HG02610 (cell line): ENCODE measurements at regions not wholly inside any gene's neighbourhood (a gene's known extent, or its start where the extent isn't known, plus 50 kb on each side); places are given as distances from the start of the nearest gene placed in this dataset.

Source experiments
- ATAC-seq: cut with Tn5 transposase; IDR thresholded peaks from one replicate; pipeline ENCODE4 v1.9.1; 2021; ENCODE audit warnings: mild to moderate bottlenecking, moderate library complexity; ENCODE audit not compliant: unreplicated experiment

- no peak for ATAC-seq
These were observed 96.5 kb downstream of the ZFP36L2 start for GRCh38 chr2:43129676-43130547.

- ATAC-seq: no peak
These were observed 97.8 kb downstream of the ZFP36L2 start for GRCh38 chr2:43128559-43128955.

GRCh38 chr2:43127941-43128558 is 98.4 kb downstream of the ZFP36L2 start:
- ATAC-seq: no peak

DNA sequence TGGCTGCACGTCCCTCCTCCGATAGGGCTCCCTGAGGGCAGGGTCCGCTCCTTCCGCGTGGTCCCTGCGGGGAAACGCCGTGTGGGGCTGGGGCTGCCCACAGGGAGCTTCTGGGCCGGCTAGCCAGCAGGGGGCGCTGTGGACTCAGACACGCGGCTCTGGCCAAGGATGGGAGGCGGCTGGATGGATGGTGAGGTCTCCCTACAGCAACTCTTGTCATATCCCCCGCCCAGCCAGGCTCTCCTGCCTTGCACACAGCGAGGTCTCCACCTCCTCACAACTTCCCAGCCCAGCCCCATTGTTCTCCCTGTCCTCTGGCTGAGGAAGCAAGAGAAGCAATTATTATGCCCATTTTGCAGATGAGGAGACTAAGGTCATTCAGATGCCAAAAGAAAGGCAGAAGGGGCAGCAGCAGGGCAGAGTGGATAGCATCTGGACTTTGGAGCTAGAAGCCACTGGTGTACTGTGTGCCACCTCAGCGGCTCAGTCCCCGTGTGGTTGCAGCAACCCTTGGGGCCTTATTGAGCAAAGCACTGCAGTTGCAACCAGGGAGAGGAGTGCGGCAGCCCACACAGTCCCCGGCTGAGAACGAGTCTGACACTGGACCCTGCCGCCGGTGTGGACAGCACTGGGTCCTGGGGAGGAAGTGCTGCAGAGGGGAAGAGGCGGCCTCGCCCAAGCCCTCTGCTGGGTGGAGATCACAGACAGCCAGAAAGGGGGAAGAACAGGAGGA is 99.0 kb downstream of the ZFP36L2 start:
- ATAC-seq: no peak

DNA sequence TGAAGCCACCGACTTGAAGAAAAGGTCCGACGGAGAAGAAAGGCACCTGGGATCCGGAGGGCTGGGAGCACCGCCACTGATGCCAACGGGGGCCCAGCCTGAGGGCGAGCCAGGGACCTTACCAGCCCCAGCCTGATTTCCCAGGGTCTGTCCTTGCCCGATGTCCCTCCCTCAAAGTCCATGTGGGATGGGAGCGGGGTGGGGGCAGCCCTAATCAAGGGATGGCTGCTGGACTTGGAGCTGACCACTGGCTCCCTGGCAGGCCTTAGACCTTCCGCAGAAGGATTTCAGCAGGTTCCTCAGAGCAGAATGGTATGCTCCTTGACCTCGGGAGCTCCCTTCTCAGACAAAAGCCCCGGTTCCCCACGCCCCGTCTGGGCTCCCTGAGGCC is 99.6 kb downstream of the ZFP36L2 start:
- no peak for ATAC-seq

DNA sequence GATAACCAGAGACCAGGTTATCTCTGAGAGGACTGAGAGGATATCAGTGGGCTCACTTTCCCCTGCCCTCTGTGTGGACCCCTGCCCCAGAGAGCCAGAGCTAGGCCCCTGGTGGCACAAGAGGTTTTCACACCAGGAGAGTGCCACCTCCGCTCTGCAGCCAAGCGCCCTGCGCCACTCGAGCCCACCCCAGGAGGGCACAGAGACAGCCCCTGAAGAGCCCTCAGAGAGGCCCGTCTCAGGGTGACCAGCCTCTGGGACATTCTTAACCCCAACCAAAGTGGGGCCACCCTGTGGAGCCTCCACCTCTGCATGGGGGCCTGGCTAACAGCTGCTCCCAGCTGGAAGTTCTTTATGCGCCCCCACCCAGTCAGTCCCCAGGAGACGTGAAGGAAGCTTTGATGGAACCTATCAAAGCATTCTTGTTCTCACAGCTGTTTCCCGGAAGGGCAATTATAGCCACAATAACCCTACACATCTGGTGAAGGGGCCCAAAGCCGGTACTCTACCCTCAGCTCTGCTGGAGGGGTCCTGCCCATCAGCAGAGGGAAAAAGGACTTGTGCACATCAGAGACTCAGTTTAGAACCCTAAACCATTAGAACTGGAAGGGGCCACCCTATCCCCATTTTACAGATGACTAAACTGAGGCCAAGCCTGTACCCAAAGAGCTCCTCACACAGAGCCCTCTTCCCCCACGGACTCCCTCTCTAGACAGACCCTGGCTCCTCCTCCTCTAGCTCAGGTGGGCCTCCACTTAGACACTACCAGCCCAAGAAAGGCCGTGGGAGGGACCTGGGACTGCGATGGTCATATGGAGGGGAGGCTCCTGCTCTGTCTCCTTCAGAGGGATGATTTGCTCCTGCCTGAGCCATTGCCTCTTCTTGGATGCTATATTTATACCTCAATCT is 101.1 kb downstream of the ZFP36L2 start:
- ATAC-seq: no peak

- no peak for ATAC-seq
These were observed 101.7 kb downstream of the ZFP36L2 start for GRCh38 chr2:43124687-43125057.

GRCh38 chr2:43123981-43124686 is 102.3 kb downstream of the ZFP36L2 start:
- no peak for ATAC-seq

DNA sequence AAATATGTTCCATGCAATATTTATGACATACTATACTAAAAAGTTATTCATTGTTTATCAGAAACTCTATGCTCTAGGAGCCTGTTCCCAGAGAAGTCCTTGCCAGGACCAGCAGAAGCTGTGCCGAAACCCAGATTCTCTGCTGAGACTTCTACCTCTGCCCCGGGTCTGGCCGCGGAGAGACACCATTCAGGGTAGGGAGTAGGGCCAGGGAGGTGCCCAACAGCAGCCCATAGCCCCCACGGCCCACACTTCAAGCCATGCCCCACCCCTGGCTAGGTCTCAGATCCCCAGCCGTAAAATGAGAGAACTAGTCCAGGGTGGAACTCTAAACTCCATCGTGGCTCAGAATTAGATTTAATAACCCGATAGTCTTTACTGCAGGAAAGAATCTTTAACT is 102.9 kb downstream of the ZFP36L2 start:
- ATAC-seq: no peak

DNA sequence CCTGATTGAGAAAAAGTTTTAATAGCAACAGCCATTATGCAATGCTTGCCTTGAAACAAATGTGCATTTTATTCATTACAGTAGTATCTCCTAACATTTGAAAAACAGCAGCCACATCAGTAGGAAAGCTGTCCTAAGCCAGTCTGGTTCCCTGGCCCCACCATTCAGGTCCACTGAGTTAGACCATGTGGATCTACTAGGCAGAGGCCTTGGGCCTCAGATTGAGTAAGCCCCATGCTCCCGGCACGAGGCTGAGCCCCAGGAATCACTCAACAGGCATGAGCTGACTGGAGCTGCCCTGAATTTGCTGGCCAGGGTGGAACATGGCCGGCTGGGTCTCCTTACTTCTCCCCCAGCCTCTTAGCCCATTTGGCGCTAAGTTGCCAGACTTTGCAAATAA is 103.4 kb downstream of the ZFP36L2 start:
- ATAC-seq: no peak

- no peak for ATAC-seq
These were observed 104.7 kb downstream of the ZFP36L2 start for GRCh38 chr2:43121580-43122314.

DNA sequence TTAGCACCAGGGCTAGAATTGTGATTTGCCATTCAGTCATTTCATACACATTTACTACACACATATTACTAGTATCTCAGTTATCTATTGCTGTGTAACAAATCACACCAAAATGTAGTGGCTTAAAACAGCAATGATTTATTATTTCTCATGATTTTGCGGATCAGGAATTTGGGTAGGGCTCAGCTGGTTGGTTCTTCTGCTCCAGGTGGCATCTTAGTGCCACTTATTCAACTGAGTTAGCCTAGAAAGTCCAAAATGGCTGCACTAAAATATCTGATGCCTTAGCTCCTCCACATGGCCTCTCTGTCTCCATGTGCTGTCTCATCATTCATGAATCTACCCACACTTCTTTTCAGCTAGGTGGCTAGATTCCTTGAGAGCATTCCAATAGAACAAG is 107.1 kb downstream of the ZFP36L2 start:
- ATAC-seq: no peak

GRCh38 chr2:43117521-43118143 is 108.8 kb downstream of the ZFP36L2 start:
- ATAC-seq: no peak

DNA sequence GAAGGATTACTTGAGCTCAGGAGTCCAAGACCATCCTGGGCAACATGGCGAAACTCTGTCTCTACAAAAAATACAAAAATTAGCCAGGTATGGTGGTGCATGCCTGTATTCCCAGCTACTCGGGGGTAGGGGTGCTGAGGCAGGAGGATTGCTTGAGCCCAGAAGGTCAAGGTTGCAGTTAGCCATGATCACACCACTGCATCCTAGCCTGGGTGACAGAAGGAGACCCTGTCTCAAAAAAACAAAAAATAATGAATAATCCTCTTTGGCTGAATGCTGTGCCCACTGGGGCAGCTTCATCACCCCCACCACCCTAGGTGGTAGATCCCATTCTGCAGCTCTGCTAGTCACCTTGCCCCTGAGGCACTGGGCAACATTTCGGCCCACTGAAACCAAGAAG is 109.4 kb downstream of the ZFP36L2 start:
- ATAC-seq: no peak

DNA sequence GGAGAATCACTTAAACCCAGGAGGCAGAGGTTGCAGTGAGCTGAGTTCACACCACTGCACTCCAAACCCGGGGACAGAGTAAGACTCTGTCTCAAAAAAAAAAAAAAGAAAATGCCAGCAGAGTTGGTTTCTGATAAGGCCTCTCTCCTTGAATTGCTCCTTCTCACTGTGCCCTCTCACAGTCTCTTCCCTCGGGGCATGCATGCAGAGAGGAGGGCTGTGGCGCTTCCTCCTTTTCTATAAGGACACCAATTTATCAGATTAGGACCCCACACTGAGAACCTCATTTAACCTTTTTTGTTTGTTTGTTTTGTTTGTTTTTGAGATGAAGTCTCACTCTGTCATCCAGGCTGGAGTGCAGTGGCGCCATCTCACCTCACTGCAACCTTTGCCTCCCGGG is 110.5 kb downstream of the ZFP36L2 start:
- ATAC-seq: no peak

GRCh38 chr2:43114210-43114609 is 112.2 kb downstream of the ZFP36L2 start:
- no peak for ATAC-seq

DNA sequence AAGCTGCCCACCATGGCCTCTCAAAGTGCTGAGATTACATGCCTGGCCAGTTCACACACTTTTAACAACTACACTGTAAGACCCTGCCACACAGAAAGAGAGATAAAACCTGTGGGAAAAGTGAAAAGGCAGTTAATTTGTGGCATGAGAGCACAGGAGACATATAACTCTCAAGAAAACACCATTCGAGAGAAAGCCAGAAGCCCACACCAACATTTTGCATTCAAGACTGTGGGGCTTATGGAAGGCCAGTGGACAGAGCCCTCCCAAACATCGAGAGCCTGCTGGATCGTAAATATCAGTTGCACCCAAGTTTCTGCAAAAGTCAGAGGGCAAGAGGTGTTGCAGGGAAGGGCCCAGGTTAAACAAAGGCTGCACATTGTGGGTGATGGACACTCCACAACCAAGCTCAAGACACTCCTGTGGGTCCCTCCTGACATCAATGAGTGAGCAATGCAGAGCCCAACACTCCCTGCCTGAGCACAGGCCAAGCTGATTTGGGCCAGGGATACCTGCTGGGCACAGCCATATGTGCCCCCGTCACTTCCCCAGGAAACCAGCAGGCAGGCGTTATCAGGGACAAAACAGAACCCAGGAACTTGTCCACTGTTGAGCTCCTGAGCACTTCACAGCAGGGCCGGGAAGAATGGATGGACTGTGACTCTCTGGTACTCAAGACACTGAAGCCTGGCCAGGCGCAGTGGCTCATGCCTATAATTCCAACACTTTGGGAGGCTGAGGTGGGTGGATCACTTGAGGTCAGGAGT is 114.4 kb downstream of the ZFP36L2 start:
- no peak for ATAC-seq

DNA sequence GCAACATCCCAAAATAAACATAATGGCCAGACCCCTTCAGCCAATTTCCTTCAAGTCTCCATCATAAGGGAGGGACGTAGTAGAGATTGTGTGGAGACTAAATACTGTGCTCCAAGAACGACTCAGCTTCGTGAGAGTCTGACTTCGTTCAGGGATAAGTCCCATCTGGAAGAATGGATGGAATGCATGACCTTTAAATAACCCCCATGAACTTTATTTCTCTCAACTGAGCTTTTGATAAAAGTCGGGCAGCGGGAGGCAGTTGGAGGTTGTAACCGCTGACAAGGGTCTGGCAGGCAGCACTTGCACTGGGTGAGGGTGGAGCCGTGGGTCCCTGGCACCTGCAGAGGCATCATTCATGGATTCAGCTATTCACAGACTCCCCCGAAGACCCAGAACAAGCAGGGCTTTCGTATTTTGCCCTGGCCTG is 115.9 kb downstream of the ZFP36L2 start:
- ATAC-seq: no peak
